ENCODE measurements at regions not wholly inside any gene's neighbourhood (a gene's known extent, or its start where the extent isn't known, plus 50 kb on each side); places are given as distances from the start of the nearest gene placed in this dataset.

GRCh38 chr22:44621401-44622146, 80.4 kb upstream of the PRR5 start (continued):
- TF ChIP-seq NR1H2 (CRISPR knock-in tag; IDR thresholded peaks at IDR 0.05): no peak

DNA sequence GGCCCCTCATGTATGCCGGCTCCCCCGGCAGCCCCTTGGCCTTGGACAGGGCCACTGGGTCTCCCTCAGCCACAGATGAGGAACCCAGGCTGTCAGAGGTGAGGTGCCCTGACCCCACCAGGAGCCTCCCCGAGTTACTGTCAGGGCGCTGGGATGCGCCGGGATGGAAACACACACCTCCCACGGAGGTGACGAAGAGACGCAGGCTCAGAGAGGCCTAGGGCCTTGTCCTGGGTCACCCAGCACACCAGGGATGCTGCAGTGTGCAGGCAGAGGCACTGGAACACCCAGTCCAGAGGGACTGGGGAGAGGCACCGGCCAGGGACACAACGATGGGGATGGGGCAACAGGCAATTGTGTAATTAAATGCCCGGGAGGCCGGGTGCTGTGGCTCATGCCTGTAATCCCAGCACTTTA, 81.2 kb upstream of the PRR5 start:
- CTCF ChIA-PET: interaction anchor here (1.0 kb wide), 1 partner anchor 11 kb away, joined by 3 read pairs; no protein-coding TSS in a partner anchor
- Mint-ChIP-seq H3K4me3 (no peak overlapping the region), H3K27me3 (ENCODE audit: low read depth) (peaks cover 40% of the 10 kb centered on the region), H3K36me3 (no peaks in the 10 kb centered on the region), H3K9me3 (no peaks in the 10 kb centered on the region), H3K4me1 (peaks cover 2% of the 10 kb centered on the region; the same call in 1 of the 2 replicates), H3K27ac (no peak overlapping the region)
- POLR2A ChIA-PET: no interaction called here
- no peak for ATAC-seq
- DNase-seq (ENCODE audit: low spot score): no peak
- TF ChIP-seq ZNF532 (CRISPR knock-in tag; IDR thresholded peaks at IDR 0.05; ENCODE audit: borderline replicate concordance): no peak
- TF ChIP-seq CREB1 (CRISPR knock-in tag; IDR thresholded peaks at IDR 0.05): no peak
- no peak for TF ChIP-seq FOXJ3 (CRISPR knock-in tag; IDR thresholded peaks at IDR 0.05; ENCODE audit: borderline replicate concordance)
- TF ChIP-seq GABPB1 (CRISPR knock-in tag; IDR thresholded peaks at IDR 0.05): no peak
- TF ChIP-seq SMAD4 (CRISPR knock-in tag; IDR thresholded peaks at IDR 0.05): no peak
- no peak for TF ChIP-seq ZNF416 (CRISPR knock-in tag; IDR thresholded peaks at IDR 0.05)
- no peak for TF ChIP-seq FOXK1 (CRISPR knock-in tag; IDR thresholded peaks at IDR 0.05)
- no peak for TF ChIP-seq NFE2L1 (CRISPR knock-in tag; IDR thresholded peaks at IDR 0.05)
- TF ChIP-seq JAZF1 (CRISPR knock-in tag; IDR thresholded peaks at IDR 0.05): no peak
- TF ChIP-seq EMX1 (CRISPR knock-in tag; IDR thresholded peaks at IDR 0.05): no peak
- TF ChIP-seq JUN (CRISPR knock-in tag; IDR thresholded peaks at IDR 0.05): no peak
- no peak for TF ChIP-seq RORB (CRISPR knock-in tag; IDR thresholded peaks at IDR 0.05)
- TF ChIP-seq, protein P1, sequence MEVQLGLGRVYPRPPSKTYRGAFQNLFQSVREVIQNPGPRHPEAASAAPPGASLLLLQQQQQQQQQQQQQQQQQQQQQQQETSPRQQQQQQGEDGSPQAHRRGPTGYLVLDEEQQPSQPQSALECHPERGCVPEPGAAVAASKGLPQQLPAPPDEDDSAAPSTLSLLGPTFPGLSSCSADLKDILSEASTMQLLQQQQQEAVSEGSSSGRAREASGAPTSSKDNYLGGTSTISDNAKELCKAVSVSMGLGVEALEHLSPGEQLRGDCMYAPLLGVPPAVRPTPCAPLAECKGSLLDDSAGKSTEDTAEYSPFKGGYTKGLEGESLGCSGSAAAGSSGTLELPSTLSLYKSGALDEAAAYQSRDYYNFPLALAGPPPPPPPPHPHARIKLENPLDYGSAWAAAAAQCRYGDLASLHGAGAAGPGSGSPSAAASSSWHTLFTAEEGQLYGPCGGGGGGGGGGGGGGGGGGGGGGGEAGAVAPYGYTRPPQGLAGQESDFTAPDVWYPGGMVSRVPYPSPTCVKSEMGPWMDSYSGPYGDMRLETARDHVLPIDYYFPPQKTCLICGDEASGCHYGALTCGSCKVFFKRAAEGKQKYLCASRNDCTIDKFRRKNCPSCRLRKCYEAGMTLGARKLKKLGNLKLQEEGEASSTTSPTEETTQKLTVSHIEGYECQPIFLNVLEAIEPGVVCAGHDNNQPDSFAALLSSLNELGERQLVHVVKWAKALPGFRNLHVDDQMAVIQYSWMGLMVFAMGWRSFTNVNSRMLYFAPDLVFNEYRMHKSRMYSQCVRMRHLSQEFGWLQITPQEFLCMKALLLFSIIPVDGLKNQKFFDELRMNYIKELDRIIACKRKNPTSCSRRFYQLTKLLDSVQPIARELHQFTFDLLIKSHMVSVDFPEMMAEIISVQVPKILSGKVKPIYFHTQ (CRISPR knock-in tag; IDR thresholded peaks at IDR 0.05): no peak
- TF ChIP-seq, protein P2, sequence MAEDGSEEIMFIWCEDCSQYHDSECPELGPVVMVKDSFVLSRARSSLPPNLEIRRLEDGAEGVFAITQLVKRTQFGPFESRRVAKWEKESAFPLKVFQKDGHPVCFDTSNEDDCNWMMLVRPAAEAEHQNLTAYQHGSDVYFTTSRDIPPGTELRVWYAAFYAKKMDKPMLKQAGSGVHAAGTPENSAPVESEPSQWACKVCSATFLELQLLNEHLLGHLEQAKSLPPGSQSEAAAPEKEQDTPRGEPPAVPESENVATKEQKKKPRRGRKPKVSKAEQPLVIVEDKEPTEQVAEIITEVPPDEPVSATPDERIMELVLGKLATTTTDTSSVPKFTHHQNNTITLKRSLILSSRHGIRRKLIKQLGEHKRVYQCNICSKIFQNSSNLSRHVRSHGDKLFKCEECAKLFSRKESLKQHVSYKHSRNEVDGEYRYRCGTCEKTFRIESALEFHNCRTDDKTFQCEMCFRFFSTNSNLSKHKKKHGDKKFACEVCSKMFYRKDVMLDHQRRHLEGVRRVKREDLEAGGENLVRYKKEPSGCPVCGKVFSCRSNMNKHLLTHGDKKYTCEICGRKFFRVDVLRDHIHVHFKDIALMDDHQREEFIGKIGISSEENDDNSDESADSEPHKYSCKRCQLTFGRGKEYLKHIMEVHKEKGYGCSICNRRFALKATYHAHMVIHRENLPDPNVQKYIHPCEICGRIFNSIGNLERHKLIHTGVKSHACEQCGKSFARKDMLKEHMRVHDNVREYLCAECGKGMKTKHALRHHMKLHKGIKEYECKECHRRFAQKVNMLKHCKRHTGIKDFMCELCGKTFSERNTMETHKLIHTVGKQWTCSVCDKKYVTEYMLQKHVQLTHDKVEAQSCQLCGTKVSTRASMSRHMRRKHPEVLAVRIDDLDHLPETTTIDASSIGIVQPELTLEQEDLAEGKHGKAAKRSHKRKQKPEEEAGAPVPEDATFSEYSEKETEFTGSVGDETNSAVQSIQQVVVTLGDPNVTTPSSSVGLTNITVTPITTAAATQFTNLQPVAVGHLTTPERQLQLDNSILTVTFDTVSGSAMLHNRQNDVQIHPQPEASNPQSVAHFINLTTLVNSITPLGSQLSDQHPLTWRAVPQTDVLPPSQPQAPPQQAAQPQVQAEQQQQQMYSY (CRISPR knock-in tag; IDR thresholded peaks at IDR 0.05): no peak
- TF ChIP-seq STAT6 (CRISPR knock-in tag; conservative IDR thresholded peaks at IDR 0.05; ENCODE audit: low read depth): no peak
- no peak for TF ChIP-seq MAX (CRISPR knock-in tag; IDR thresholded peaks at IDR 0.05)
- TF ChIP-seq ZNF219 (CRISPR knock-in tag; IDR thresholded peaks at IDR 0.05; ENCODE audit: borderline replicate concordance): no peak

All from WTC11 (cell line).